Hepatocyte (in vitro differentiated cells): ENCODE measurements at regions not wholly inside any gene's neighbourhood (a gene's known extent, or its start where the extent isn't known, plus 50 kb on each side); places are given as distances from the start of the nearest gene placed in this dataset.

Experiments used
- DNase-seq: peaks from one replicate; pipeline ENCODE4 v3.0.0-alpha.2; 2016; ENCODE audit warnings: low spot score
- H2AFZ ChIP-seq: fragments of 200-600 bp; sonication (generic); 2 replicates; pipeline ENCODE4 v1.6.0; 2016; ENCODE audit warnings: antibody characterized with exemption, mild to moderate bottlenecking
- H3K27ac ChIP-seq: fragments of 200-600 bp; sonication (generic); 2 replicates; pipeline ENCODE4 v1.5.1; 2016; ENCODE audit warnings: mild to moderate bottlenecking
- H3K27me3 ChIP-seq: fragments of 200-600 bp; sonication (generic); 2 replicates; pipeline ENCODE4 v1.6.1; 2016
- H3K36me3 ChIP-seq: fragments of 200-600 bp; sonication (generic); replicated peaks from 2 replicates; pipeline ENCODE4 v1.5.1; 2016; ENCODE audit warnings: low read depth; ENCODE audit not compliant: insufficient read depth
- H3K4me1 ChIP-seq: fragments of 200-600 bp; sonication (generic); 2 replicates; pipeline ENCODE4 v1.5.1; 2016; ENCODE audit warnings: mild to moderate bottlenecking, moderate library complexity; ENCODE audit not compliant: insufficient read depth
- H3K4me2 ChIP-seq: fragments of 200-600 bp; sonication (generic); 2 replicates; pipeline ENCODE4 v1.6.0; 2016
- H3K4me3 ChIP-seq: fragments of 200-600 bp; sonication (generic); 2 replicates; pipeline ENCODE4 v1.5.1; 2016; ENCODE audit warnings: mild to moderate bottlenecking
- H3K79me2 ChIP-seq: fragments of 200-600 bp; sonication (generic); 2 replicates; pipeline ENCODE4 v1.6.0; 2017; ENCODE audit warnings: mild to moderate bottlenecking
- H3K9me2 ChIP-seq: fragments of 200-600 bp; sonication (generic); replicated peaks from 2 replicates; pipeline ENCODE4 v1.6.0; 2017; ENCODE audit warnings: mild to moderate bottlenecking; ENCODE audit not compliant: insufficient read depth
- H3K9me3 ChIP-seq: fragments of 200-600 bp; sonication (generic); 2 replicates; pipeline ENCODE4 v1.5.1; 2016; ENCODE audit warnings: low read depth, mild to moderate bottlenecking
- H4K20me1 ChIP-seq: fragments of 200-600 bp; sonication (generic); 2 replicates; pipeline ENCODE4 v1.6.0; 2016; ENCODE audit warnings: mild to moderate bottlenecking; ENCODE audit not compliant: insufficient read depth, poor library complexity, severe bottlenecking
- EZH2 ChIP-seq: fragments of 200-600 bp; sonication (generic); IDR thresholded peaks from 2 replicates; pipeline ENCODE4 v1.6.1; 2016; ENCODE audit warnings: antibody characterized with exemption, mild to moderate bottlenecking, borderline replicate concordance
- EZH2phosphoT487 ChIP-seq: fragments of 200-600 bp; sonication (generic); IDR thresholded peaks from one replicate; pipeline ENCODE4 v1.6.1; 2018; ENCODE audit warnings: antibody characterized with exemption, mild to moderate bottlenecking, low read depth, moderate library complexity; ENCODE audit not compliant: unreplicated experiment, severe bottlenecking
- WGBS: methylation state at CpG from one replicate; pipeline ENCODE4 v1.1.6; 2016; ENCODE audit warnings: low lambda C conversion rate; ENCODE audit errors: missing lambda C conversion rate; 5-methylcytosine and 5-hydroxymethylcytosine counted together
- TF ChIP-seq, protein P1 (sequence below): fragments of 200-600 bp; sonication (generic); IDR thresholded peaks from 2 replicates; pipeline ENCODE4 v1.5.1; 2016; ENCODE audit warnings: antibody characterized with exemption, mild to moderate bottlenecking; ENCODE audit not compliant: poor library complexity

DNA sequence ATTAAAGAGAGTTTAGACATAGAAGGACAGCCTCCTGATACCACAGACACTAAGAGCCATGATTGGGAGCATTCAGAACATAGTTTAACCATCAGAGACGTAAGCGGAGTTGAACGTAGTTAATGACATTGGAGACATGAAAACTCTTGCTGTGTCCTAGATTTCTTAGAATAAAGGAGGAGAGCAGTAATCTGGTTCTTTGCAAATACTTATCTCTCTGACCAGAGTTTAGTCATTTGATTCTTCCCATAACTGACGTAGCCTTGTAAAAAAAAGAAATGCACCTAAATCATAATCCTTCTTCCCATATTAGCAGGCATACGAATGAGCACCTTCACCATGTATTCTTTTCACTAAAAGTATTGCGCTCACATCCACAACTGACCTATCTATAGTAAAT is 433.3 kb upstream of the SMC2 start:
- WGBS: 89% methylated on average over 6 of the region's 6 CpGs
- TF ChIP-seq, protein P1, sequence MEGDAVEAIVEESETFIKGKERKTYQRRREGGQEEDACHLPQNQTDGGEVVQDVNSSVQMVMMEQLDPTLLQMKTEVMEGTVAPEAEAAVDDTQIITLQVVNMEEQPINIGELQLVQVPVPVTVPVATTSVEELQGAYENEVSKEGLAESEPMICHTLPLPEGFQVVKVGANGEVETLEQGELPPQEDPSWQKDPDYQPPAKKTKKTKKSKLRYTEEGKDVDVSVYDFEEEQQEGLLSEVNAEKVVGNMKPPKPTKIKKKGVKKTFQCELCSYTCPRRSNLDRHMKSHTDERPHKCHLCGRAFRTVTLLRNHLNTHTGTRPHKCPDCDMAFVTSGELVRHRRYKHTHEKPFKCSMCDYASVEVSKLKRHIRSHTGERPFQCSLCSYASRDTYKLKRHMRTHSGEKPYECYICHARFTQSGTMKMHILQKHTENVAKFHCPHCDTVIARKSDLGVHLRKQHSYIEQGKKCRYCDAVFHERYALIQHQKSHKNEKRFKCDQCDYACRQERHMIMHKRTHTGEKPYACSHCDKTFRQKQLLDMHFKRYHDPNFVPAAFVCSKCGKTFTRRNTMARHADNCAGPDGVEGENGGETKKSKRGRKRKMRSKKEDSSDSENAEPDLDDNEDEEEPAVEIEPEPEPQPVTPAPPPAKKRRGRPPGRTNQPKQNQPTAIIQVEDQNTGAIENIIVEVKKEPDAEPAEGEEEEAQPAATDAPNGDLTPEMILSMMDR: no peak
- TF ChIP-seq EZH2: no peak
- no peak for TF ChIP-seq EZH2phosphoT487
- no peak for DNase-seq

DNA sequence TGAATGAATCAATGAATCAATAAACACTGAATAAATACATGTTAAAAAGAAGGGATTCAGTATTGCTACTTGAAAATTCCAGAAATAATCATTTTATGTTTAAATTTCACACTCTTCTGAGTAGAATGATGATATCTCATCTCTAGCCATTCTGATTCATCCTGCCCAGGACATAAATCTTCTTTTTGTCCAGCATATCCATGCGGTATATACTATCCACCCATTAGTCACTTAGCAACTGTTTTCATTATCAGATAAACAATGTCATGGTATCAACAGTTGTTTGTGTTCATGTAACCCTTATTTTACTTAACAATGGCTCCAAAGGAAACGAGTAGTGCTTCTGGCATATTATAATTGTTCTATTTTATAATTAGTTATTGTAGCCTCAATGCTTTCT is 432.4 kb upstream of the SMC2 start:
- H3K4me1 ChIP-seq: no peaks in the 10 kb centered on the region
- no peaks in the 10 kb centered on the region for H3K36me3 ChIP-seq
- no peaks in the 10 kb centered on the region for H4K20me1 ChIP-seq
- H2AFZ ChIP-seq: no peak overlapping the region
- no peaks in the 10 kb centered on the region for H3K9me3 ChIP-seq
- TF ChIP-seq EZH2: no peak
- TF ChIP-seq EZH2phosphoT487: no peak
- TF ChIP-seq, protein P1: no peak
- H3K4me2 ChIP-seq: no peak overlapping the region
- 65% methylated on average over 2 of the region's 2 CpGs for WGBS
- no peaks in the 10 kb centered on the region for H3K27me3 ChIP-seq
- no peaks in the 10 kb centered on the region for H3K9me2 ChIP-seq
- no peak for DNase-seq
- no peaks in the 10 kb centered on the region for H3K79me2 ChIP-seq
- no peak overlapping the region for H3K27ac ChIP-seq
- H3K4me3 ChIP-seq: no peak overlapping the region

More for the DNA sequence above, 433.3 kb upstream of the SMC2 start:
- Histone ChIP-seq H3K4me1 (no peaks in the 10 kb centered on the region), H4K20me1 (no peaks in the 10 kb centered on the region), H3K9me3 (no peaks in the 10 kb centered on the region), H3K36me3 (no peaks in the 10 kb centered on the region), H3K27me3 (no peaks in the 10 kb centered on the region), H3K9me2 (no peaks in the 10 kb centered on the region), H3K4me2 (no peak overlapping the region), H3K79me2 (no peaks in the 10 kb centered on the region), H3K4me3 (no peak overlapping the region), H3K27ac (no peak overlapping the region), H2AFZ (no peak overlapping the region)

- DNase-seq: no peak
- no peak overlapping the region for H2AFZ ChIP-seq
- no peaks in the 10 kb centered on the region for H3K4me1 ChIP-seq
- H3K9me2 ChIP-seq: no peaks in the 10 kb centered on the region
- H3K79me2 ChIP-seq: no peaks in the 10 kb centered on the region
- H4K20me1 ChIP-seq: no peaks in the 10 kb centered on the region
- 75% methylated on average over 1 of the region's 1 CpG for WGBS
- H3K4me2 ChIP-seq: no peak overlapping the region
- TF ChIP-seq EZH2phosphoT487 (no peak), EZH2 (no peak)
- TF ChIP-seq, protein P1: no peak
- H3K9me3 ChIP-seq: no peaks in the 10 kb centered on the region
- H3K36me3 ChIP-seq: no peaks in the 10 kb centered on the region
- H3K27ac ChIP-seq: no peak overlapping the region
- no peak overlapping the region for H3K4me3 ChIP-seq
- H3K27me3 ChIP-seq: no peaks in the 10 kb centered on the region
Measured at GRCh38 chr9:103669296-103669695, 424.8 kb upstream of the SMC2 start.

- H3K9me2 ChIP-seq: no peaks in the 10 kb centered on the region
- H3K4me1 ChIP-seq: no peaks in the 10 kb centered on the region
- H3K79me2 ChIP-seq: no peaks in the 10 kb centered on the region
- no peaks in the 10 kb centered on the region for H3K36me3 ChIP-seq
- TF ChIP-seq, protein P1: no peak
- no peak for TF ChIP-seq EZH2
- TF ChIP-seq EZH2phosphoT487: no peak
- H3K27me3 ChIP-seq: no peaks in the 10 kb centered on the region
- no peak overlapping the region for H3K4me3 ChIP-seq
- H3K9me3 ChIP-seq: no peaks in the 10 kb centered on the region
- no peaks in the 10 kb centered on the region for H4K20me1 ChIP-seq
- no peak overlapping the region for H3K4me2 ChIP-seq
- H2AFZ ChIP-seq: no peak overlapping the region
- H3K27ac ChIP-seq: no peak overlapping the region
- no peak for DNase-seq
Measured at GRCh38 chr9:103674271-103674670, 419.8 kb upstream of the SMC2 start.
